Uterus (tissue), 2 donors: ENCODE measurements at regions not wholly inside any gene's neighbourhood (a gene's known extent, or its start where the extent isn't known, plus 50 kb on each side); places are given as distances from the start of the nearest gene placed in this dataset.

ENCODE experiments used
- CTCF ChIP-seq, 4 experiments: fragments of 200-600 bp in 2 of 4; fragments of 450-650 bp in 2 of 4; sonication (generic) in 2 of 4; IDR thresholded peaks; one replicate each; pipeline ENCODE4 v1.5.1; 2016 to 2019; ENCODE audit warnings: antibody characterized with exemption in 4 of 4, mild to moderate bottlenecking in 2 of 4, moderate library complexity in 1 of 4
- POLR2A ChIP-seq, 2 donors: fragments of 450-650 bp; IDR thresholded peaks; one replicate each; pipeline ENCODE4 v1.6.1; 2016; ENCODE audit warnings: antibody characterized with exemption in 2 of 2, mild to moderate bottlenecking in 1 of 2, moderate library complexity in 1 of 2

GRCh38 chr7:28297801-28298459 lies 114.4 kb upstream of the CREB5 start:
- TF ChIP-seq CTCF (IDR thresholded peaks at IDR 0.05): no peak
- TF ChIP-seq POLR2A (IDR thresholded peaks at IDR 0.05): no peak
